GM19035 (cell line): ENCODE measurements at regions not wholly inside any gene's neighbourhood (a gene's known extent, or its start where the extent isn't known, plus 50 kb on each side); places are given as distances from the start of the nearest gene placed in this dataset.

Experiments used
- ATAC-seq: cut with Tn5 transposase; IDR thresholded peaks from one replicate; pipeline ENCODE4 v1.9.1; 2021; ENCODE audit not compliant: unreplicated experiment

DNA sequence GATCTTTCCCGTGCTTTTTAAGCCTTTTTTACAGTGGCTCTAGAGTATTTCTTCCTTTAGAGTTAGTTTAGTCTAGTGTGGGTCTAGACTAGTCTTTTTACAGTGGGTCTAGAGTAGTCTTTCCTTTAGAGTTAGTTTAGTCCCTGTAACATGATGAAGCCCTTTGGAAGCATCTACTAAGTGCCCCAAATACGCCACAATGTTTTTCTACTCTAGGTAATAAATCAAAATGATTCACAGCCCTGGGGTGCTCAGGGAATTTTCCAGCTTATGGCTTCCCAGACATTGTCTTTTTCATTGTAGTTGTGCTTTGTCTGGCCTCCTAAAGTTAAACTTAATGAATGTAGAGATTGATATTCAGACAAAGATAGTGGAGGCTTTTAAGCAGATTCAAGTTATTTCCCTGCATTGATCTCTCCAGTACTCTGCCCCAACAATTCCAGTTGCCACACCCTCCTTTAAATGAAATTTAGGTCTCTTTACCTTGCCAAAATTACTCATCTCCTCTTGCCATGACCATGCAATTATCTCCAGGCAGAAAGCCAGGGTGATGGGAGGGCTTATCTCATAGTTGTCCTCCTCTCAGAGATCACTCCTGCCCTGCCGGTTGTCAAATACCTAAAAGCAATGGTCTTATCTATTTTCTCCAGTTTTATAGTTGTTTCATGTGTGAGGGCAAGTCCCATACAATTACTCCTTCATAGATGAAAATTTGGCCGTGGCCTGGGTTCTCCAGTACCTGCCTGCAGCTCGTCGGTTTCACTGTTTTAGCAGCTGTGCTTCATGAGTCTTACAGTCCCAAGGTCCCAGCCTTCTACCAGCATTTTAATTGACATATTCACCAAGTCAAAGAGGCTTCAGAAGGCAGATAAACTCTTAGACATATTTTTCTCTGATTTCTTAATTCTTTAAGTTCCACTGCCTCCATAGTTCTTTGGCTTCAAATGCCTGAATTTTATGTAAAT, 794.0 kb upstream of the COX7C start:
- no peak for ATAC-seq

DNA sequence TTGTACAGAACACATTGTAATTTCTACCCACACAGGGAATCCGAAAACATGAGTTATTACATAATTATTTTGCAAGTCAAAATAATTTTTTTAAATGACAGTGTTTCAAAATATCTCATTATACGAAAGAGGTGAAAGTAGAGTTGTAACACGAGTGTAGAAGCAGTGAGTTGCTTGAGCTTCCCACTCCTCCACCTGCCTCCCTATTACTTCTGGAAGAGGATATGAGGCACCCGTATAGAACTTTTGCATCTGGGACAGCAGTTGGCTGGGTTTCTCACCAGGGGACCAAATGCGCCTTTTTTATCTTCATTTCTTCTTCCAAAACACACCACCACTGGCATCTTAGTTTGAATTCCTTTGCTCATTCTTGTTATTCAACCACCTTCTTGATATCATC, 779.0 kb upstream of the COX7C start:
- no peak for ATAC-seq

DNA sequence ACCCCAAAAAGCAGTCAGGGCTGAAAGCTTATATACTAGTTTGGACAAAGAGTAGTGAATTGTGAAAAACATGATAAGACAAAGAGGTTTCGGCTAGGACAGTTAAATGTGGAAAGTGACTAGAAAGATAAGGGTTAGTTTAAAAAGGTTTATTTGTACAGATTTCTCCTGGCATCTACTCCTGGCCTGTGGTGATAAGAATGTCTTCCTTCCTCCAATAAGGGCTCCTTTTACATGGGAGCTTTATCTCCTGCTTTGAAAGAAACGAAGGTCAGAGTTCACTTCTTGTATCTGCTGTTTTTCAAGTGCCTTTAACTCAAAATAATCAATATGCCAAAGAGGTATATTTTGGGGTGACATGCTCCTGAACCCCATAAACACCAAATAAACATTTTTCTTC, 776.1 kb upstream of the COX7C start:
- ATAC-seq, result no peak

DNA sequence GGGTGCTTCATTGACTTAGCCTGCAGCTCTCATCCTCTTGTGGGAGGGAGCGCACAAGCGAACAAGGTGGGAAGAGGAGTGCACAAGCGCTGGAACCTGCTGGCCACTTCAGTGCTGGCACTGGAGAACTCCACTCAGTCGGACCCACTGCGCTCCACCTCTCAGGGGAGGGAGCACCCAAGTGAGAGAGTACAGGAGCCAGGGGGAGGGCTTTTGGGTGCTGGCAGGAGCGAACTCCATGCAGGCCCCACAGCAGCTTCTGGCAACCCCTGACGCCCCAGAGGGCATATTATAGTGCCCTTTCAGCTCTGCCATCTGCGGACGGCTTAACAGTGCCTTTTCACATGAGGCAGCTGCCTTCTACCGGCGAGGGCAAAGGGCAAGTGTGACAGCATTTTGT, 774.2 kb upstream of the COX7C start:
- ATAC-seq, result no peak

DNA sequence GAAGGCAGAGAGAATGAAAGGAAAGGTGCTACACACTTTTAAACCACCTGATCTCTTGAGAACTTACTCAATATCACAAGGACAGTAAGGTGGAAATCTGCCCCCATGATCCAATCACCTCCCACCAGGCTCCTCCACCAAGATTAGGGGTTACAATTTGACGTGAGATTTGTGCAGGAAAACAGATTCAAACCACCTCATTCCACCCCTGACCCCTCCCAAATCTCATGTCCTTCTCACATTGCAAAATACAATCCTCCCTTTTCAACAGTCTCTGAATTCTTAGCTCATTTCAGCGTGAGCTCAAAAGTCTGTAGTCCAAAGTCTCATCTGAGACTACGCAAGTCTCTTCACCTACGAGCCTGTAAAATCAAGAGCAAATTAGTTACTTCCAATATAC, 768.3 kb upstream of the COX7C start:
- ATAC-seq, result no peak

DNA sequence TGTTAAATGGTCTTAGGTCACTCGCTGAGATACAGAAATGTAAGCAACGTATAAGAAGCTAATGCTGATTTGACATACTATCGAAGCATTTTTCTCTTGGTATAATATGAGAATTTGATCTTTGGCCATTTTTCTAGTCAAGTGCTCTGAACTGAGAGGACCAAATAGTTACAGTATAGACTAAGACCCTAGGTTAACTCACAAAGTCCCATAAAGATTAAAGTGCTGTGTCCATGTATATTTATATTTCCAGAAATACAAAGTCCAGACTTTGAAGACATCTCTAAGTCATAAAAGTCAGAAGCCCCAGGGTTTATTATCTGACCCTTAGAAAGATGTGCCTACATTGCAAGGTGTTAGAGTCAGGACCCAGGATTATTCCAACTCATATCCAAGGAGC, 752.4 kb upstream of the COX7C start:
- ATAC-seq, result no peak

DNA sequence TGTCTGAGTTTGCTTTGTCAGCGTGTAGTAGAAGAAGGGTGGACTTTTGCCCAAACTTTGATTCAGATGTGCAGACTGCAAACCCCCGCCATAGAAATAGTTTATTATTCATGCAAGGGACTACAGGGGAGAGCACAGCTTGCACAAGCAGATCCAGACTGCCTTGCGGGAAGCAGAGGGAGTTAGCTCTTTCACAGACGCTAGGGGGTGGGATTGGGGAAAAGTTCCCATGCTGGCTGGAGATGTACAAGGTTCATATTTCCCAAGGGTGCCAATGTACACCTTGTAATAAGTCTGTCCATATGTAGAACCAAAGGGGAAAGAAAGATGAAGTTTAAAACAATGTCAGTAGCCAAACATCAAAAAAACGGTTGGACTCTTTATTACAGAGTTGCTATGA, 749.7 kb upstream of the COX7C start:
- ATAC-seq, result no peak

DNA sequence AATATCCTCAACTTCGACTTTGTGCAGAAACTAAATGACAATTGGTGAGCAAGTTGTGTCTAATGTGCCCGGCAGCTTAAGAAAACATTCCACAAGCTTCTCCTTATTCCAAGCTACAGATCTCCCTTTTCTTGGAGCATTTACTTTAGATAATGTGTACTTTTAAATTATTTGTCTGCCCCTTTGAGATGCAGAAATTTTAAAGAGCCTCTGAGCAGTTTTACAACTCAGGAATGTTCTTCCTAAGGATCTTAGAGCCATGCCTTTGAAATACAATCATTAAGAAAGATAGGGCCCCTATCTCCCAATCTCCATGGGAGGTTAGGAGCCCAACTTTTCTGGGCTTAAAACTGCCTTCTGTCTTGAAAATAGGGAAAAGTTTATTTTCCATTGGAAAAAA, 723.7 kb upstream of the COX7C start:
- ATAC-seq, result no peak

DNA sequence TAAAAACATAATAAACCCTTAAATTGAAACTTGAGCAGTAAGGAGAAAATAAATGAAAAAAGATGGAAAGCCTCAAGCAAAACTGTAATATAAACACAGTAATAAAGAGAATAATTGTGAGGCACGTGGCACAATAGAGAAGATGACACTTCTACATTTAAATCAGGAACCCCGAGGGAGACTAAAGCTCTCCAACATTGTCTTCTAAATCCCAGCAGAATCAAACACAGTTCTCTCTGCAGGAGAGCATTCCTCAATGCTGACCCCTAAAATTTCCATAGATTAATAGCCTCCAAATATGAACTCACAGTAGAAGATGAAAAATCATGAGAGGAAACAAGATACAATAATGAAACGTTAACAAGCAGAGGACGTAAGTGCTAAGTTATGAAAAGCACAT, 721.2 kb upstream of the COX7C start:
- ATAC-seq, result no peak

DNA sequence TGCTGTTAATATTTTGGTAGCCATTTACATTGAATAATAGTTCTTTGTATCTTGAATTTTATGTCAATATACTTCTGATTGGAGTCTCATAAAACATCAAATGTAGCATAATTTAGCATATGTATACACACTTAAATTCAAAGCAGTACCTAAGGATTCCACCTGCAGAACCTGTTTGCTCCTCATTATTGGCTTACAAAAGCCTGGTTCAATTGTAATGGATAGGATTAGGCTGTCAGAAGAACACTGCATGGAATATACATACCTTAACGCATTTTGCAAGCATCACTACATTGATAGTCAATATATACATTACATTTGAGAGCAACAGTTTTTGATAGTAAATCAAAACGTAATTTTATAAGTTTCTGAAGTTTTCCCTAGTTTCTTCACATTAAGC, 711.3 kb upstream of the COX7C start:
- no peak for ATAC-seq

DNA sequence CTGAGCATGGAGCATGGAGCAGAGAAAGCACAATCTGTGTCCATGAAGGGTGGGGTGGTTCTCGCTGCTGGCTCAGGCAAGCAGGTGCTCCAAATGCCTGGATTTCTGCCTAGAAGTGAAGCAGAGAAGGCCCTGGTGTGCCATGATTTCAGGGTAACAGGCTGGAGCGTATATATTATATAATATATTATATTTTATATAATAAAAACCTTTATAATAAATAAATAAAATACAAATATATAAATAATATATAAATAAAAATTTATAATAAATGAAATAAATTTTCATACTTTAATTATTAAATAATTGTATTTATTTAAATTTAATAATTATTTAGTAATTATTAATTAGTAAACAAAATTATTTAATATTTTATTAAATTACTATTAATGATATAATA, 707.4 kb upstream of the COX7C start:
- ATAC-seq, result no peak

DNA sequence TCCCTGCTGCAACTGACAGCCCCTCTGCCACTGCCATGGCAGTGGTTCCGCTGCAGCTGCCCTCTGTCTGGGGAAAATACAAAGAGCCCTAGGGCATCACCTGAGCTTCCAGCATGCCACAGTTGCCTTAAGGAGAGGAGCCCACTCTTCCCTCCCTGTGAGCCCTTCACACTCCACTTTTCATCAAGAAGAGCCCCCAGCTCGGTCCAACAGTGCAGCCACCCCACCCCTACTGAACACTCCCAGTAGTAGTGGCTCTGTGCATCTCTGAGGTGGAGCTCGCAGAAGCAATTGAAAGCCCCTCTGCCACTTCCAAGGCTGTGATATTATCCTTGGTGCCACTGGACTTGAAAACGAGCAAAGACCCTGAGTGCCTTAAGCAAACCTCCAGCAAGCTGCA, 696.8 kb upstream of the COX7C start:
- no peak for ATAC-seq

DNA sequence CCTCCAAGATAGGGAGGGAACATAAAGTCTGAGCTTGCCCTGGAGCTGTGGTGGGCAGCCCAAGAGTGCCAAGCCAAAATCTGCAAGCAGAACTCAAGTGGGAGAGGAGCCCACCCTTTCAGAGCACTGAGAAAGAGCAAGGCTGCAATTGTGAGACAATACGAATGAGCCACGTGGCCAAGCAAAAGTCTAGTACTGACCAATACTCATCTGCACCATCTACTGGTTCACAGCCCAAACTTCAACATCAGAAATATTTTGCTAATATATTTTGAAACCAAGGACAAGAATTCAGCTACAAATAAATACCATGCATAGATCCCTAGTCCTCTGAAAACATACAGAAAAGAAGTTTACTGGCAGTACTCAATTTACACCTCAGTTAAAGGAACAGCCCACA, 696.2 kb upstream of the COX7C start:
- ATAC-seq, result no peak

DNA sequence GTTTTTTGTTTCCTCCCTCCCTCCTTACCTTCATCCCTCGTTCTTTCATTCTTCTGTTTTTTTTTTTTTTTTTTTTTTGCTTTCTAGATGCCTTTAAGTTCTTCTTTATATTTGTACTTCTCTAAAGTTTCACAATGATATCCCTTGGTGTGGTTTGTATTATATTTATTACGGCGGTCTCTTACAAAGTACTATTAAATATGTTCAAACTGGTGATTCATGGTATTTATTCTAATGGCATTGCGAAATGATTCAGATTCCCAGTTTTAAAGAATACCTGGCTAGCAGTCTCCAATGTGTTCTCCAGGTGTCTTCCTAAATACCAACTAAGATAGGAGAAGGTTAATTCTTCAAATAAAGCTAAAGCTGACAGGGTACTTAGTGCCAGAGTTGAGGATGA, 690.1 kb upstream of the COX7C start:
- ATAC-seq, result no peak

DNA sequence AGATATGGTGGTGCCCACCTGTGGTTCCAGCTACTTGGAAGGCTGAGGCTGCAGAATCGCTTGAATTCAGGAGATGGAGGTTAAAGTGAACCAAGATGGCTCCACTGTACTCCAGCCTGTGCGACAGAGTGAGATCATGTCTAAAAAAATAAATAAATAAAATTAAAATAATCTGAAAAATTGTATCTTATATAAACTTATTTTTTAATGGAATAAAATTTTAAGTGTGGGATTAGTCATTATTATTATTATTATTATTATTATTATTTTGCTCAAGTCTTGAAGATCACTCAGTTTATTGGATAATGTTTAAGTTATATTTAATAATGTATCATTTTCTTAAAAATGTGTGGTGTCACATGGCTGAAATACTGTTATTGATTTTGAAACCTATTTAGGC, 688.0 kb upstream of the COX7C start:
- no peak for ATAC-seq

DNA sequence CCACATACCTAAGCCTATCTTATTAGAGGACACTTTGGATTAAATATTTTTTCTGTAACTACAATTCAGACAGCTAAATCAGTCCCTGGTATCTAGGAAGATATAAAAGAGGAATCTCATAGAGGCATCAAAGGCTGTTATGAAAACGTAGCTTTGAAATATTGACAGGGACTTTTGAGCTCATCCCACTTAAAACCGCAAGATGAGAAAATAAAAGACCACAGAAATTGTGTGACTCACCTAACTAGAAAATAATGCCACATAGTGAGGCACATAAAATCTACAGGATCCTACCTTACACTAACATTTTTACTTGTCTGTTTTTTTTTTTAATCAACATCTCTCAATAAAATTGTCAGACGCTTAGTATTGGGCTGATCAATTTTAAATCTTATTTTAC, 686.5 kb upstream of the COX7C start:
- ATAC-seq, result no peak

DNA sequence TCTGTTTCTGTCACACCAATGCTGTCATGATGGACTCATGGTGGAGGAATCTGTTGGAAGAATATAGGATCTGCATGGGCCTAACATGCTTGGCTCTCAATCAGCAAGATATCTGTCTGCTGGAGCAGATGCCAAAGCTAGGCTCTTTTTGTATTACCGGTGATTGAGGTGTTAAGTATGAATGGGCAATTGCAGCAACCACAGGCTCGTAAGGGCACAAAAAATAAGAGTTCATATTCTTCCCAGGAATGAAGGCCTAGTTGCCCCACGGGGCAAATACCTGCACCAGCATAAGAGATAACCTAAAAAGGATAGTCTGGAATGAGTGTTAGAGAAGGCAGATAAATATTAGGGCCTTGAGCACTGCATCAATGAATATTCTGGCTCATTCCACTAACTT, 679.5 kb upstream of the COX7C start:
- ATAC-seq, result no peak

DNA sequence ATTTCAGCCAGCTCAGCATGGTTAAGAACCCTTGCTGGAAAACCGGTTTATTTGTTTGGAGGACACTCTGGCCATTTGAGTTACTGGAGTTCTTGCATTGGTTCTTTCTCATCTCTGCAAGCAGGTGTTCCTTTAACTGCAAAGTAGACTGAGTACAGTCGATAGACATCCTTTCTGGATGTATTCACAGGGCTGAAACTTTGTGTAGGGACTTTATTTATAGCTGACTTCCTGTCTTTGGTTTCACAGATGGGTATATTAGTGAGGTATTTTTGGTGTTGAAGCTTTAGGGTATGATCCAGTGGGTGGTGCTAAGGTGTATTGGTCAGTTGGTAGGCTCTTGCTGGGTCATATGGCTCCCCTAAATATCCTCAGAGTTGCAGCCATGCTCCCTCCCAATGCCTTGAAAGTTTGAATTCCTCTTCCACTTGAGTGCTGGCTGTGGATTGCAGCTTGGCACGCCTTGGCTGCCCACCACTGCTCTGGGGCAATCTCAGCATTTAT, 666.0 kb upstream of the COX7C start:
- no peak for ATAC-seq

DNA sequence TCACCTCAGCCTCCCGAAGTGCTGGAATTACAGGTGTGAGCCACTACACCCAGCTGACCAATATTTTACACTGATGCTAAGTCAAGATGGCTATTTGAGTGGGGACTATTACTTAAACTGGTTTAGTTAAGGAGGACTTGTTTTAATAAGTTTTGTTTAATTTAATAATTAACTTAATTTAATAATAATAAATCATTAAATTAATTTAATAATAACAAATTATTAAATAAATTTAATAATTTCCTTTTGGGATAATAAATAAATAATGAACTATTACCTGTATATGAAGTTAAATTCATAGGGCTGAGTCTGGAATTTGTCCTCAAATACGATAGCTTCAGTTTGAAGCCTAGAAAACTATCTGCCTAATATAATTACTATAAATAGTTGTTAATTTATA, 665.1 kb upstream of the COX7C start:
- no peak for ATAC-seq

DNA sequence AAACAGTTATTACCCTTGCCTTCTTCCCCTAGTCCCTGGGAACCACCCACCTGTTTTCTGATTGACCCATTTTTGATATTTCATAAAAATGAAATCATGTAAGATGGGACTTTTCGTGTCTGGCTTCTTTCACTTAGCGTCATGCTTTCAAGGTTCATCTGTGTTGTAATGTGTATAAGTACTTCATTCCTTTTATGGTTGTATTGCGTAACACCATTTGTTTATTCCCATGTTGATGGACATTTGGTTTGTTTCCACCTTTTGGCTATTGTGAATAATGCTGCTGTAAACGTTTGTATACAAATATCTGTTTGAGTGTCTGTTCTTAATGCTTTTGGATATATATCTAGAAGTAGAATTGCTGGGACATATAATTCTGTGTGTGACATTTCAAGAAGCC, 650.1 kb upstream of the COX7C start:
- ATAC-seq, result no peak

DNA sequence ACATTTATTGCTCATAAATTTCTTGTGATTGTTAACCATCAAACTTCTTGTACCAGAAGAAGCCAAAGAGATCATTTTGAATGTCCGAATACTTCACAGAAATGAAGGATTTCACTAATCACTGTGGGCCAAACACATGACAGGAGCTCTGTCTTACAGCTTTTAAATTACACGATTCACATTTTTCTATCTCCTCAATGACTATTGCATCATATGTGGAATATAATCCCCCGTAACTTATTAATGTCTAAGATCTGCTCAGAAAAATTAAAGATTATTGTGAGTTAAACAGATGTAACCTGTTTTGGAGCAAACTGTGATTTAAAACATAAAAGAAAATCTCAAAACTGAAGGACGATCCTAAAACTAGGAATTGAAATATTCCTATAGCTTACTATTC, 645.2 kb upstream of the COX7C start:
- no peak for ATAC-seq

DNA sequence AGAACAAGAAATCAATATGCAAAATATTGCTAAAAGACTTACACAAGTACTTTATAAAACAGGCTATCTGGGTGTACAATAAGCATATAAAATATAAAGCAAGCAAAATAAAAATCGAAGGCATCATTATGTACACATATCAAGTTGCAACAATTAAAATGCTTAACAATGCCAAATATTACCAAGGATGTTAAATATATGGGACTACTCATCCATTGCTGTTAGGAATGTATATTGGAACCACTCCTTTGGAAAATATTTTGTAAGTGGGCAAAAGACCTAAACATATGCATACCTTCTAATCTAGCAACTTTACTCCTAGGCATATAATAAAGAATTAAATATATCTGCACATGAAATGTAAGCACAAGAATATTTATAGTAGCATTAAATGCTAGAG, 632.6 kb upstream of the COX7C start:
- no peak for ATAC-seq

DNA sequence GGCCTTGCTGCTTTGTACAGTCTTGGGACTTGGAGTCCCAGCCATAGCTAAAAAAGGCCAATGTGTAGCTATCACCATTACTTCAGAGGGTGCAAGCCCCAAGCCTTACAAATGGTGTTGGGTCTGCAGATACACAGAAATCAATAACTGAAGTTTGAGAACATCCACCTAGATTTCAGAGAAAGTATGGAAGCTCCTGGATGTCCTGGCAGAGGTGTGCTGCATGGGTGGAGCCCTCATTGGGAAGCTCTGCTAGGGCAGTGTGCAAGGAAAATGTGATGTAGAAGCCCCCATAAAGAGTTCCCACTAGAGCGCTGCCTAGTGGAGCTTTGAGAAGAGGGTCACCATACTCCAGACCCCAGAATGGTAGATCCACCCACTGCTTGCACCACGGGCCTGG, 626.7 kb upstream of the COX7C start:
- ATAC-seq, result no peak
